SK-N-SH treated with all-trans-retinoic acid at 6 μM for 48 hours (cell line): ENCODE measurements at regions not wholly inside any gene's neighbourhood (a gene's known extent, or its start where the extent isn't known, plus 50 kb on each side); places are given as distances from the start of the nearest gene placed in this dataset.

Experiments
- ARNTL ChIP-seq: fragments of 450-650 bp; formaldehyde crosslinking; IDR thresholded peaks from 2 replicates; pipeline ENCODE4 v1.5.0; 2020; ENCODE audit warnings: low read depth, mild to moderate bottlenecking, moderate library complexity, borderline replicate concordance
- BACH2 ChIP-seq: fragments of 250-450 bp; sonication (Bioruptor Pico); IDR thresholded peaks from 2 replicates; pipeline ENCODE4 v1.9.0; 2021; ENCODE audit warnings: mild to moderate bottlenecking, borderline replicate concordance
- ESRRG ChIP-seq: fragments of 250-450 bp; sonication (Bioruptor Pico); IDR thresholded peaks from 2 replicates; pipeline ENCODE4 v1.6.1; 2021; ENCODE audit warnings: mild to moderate bottlenecking
- PATZ1 ChIP-seq: fragments of 250-450 bp; sonication (Bioruptor Pico); IDR thresholded peaks from 2 replicates; pipeline ENCODE4 v1.8.0; 2020; ENCODE audit warnings: mild to moderate bottlenecking, moderate library complexity, borderline replicate concordance
- POU6F1 ChIP-seq: fragments of 250-450 bp; sonication (Bioruptor Pico); IDR thresholded peaks from 2 replicates; pipeline ENCODE4 v1.8.0; 2021; ENCODE audit warnings: low read depth, mild to moderate bottlenecking, moderate library complexity, borderline replicate concordance
- PPARA ChIP-seq: fragments of 250-450 bp; sonication (Bioruptor Pico); IDR thresholded peaks from 2 replicates; pipeline ENCODE4 v1.5.0; 2020; ENCODE audit warnings: mild to moderate bottlenecking, borderline replicate concordance
- RARB ChIP-seq: fragments of 250-450 bp; sonication (Bioruptor Pico); IDR thresholded peaks from 2 replicates; pipeline ENCODE4 v1.8.0; 2021; ENCODE audit warnings: mild to moderate bottlenecking, moderate library complexity
- TCF4 ChIP-seq: fragments of 250-450 bp; sonication (Bioruptor Pico); IDR thresholded peaks from 2 replicates; pipeline ENCODE4 v1.8.0; 2021; ENCODE audit warnings: mild to moderate bottlenecking, moderate library complexity, borderline replicate concordance
- TSHZ2 ChIP-seq: fragments of 250-450 bp; sonication (Bioruptor Pico); IDR thresholded peaks from 2 replicates; pipeline ENCODE4 v1.5.0; 2020; ENCODE audit warnings: mild to moderate bottlenecking, moderate library complexity
- ZC3H10 ChIP-seq: fragments of 250-450 bp; sonication (Bioruptor Pico); IDR thresholded peaks from 2 replicates; pipeline ENCODE4 v1.5.1; 2021; ENCODE audit warnings: mild to moderate bottlenecking, moderate library complexity
- ZFP3 ChIP-seq: fragments of 250-450 bp; sonication (Bioruptor Pico); IDR thresholded peaks from 2 replicates; pipeline ENCODE4 v1.5.0; 2020; ENCODE audit warnings: mild to moderate bottlenecking, moderate library complexity
- ZFP30 ChIP-seq: fragments of 450-650 bp; formaldehyde crosslinking; IDR thresholded peaks from 2 replicates; pipeline ENCODE4 v1.5.0; 2022; ENCODE audit warnings: mild to moderate bottlenecking, moderate library complexity

GRCh38 chr2:18870307-18870706 is 280.9 kb upstream of the NT5C1B start:
- TF ChIP-seq ARNTL (CRISPR knock-in tag), result no peak
- no peak for TF ChIP-seq RARB
- no peak for TF ChIP-seq PATZ1 (CRISPR knock-in tag)
- no peak for TF ChIP-seq TCF4 (CRISPR knock-in tag)
- no peak for TF ChIP-seq ZFP30 (CRISPR knock-in tag)
- TF ChIP-seq ZC3H10, result no peak
- TF ChIP-seq PPARA (CRISPR knock-in tag), result no peak
- no peak for TF ChIP-seq BACH2 (CRISPR knock-in tag)
- no peak for TF ChIP-seq ZFP3 (CRISPR knock-in tag)
- no peak for TF ChIP-seq ESRRG
- no peak for TF ChIP-seq TSHZ2 (CRISPR knock-in tag)
- no peak for TF ChIP-seq POU6F1 (CRISPR knock-in tag)
